Erythroblast (primary cell): ENCODE measurements at regions not wholly inside any gene's neighbourhood (a gene's known extent, or its start where the extent isn't known, plus 50 kb on each side); places are given as distances from the start of the nearest gene placed in this dataset.

Experiments
- GATA1 ChIP-seq: IDR thresholded peaks from 2 replicates; pipeline ENCODE4 v1.6.1; 2011; ENCODE audit warnings: low read depth, mild to moderate bottlenecking, control low read depth, low read length, moderate library complexity
- POLR2A ChIP-seq: IDR thresholded peaks from 2 replicates; pipeline ENCODE4 v1.6.1; 2011; ENCODE audit warnings: mild to moderate bottlenecking, low read length

DNA sequence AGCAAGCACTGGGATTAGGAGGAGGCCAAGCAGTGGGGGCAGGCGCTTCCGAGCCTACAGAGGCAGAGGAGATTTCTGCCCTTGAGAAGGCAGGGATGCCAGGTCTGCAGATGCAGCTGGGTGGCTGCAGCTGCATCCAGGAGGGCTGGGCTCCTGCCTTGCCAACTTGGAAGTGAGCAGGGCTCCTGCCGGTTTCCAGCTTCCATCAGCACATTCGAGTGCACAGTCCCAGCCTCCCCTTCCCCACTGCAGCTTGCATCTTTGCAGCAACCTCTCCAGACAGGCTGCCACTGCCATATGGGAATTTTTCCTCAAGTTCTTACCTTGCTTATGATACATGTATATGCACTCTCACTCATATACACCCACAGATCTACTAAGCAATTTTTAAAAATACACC is 1234.3 kb upstream of the B3GALT2 start:
- TF ChIP-seq POLR2A: no peak
- TF ChIP-seq GATA1: no peak
